ENCODE measurements at regions not wholly inside any gene's neighbourhood (a gene's known extent, or its start where the extent isn't known, plus 50 kb on each side); places are given as distances from the start of the nearest gene placed in this dataset.

DNA sequence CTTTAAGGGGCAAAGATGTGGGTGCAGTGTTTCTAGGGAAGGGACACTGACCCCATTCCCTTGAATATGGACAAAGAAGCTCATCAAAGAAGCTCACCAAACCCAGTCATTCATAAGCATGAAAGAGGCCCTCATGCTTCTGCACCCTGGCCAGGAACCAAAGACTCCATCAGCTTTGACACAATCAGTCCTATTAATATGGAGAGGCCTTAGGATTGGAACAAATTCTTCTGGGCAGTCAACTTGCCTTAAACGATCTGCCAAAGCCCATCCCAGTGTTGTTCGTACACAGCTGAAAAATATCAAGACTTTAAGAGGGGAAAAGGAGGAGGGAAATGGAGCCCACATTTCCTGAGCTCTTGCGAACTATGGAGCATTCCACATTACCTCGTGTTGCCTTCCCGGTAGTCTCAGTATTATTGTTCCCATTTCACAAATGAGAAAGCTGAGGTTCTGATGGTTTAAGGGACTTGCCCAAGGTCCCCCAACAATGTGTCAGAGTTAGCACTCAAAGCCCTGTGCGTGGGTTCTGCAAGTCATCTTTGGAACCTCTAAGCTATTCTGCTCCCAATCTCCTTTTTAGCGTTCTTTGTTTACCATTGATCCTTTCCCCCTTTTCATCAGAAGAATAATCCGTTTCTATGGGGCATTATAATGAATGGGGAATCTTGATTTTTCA lies 161.9 kb downstream of the ZBTB18 start:
- H3K4me3 ChIP-seq (replicated peaks; ENCODE audit: insufficient read depth, low read length): no peak overlapping the region
- no peak for DNase-seq (ENCODE audit: low read depth in 1 of 2, low spot score in 1 of 2)
- TF ChIP-seq CTCF (IDR thresholded peaks at IDR 0.05; ENCODE audit: insufficient read depth, low read length): no peak
- TF ChIP-seq POLR2AphosphoS5 (IDR thresholded peaks at IDR 0.05; ENCODE audit: low read depth): no peak
- TF ChIP-seq, protein P1, sequence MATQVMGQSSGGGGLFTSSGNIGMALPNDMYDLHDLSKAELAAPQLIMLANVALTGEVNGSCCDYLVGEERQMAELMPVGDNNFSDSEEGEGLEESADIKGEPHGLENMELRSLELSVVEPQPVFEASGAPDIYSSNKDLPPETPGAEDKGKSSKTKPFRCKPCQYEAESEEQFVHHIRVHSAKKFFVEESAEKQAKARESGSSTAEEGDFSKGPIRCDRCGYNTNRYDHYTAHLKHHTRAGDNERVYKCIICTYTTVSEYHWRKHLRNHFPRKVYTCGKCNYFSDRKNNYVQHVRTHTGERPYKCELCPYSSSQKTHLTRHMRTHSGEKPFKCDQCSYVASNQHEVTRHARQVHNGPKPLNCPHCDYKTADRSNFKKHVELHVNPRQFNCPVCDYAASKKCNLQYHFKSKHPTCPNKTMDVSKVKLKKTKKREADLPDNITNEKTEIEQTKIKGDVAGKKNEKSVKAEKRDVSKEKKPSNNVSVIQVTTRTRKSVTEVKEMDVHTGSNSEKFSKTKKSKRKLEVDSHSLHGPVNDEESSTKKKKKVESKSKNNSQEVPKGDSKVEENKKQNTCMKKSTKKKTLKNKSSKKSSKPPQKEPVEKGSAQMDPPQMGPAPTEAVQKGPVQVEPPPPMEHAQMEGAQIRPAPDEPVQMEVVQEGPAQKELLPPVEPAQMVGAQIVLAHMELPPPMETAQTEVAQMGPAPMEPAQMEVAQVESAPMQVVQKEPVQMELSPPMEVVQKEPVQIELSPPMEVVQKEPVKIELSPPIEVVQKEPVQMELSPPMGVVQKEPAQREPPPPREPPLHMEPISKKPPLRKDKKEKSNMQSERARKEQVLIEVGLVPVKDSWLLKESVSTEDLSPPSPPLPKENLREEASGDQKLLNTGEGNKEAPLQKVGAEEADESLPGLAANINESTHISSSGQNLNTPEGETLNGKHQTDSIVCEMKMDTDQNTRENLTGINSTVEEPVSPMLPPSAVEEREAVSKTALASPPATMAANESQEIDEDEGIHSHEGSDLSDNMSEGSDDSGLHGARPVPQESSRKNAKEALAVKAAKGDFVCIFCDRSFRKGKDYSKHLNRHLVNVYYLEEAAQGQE (IDR thresholded peaks at IDR 0.05; ENCODE audit: insufficient replicate concordance, low read depth): no peak
- no peak for TF ChIP-seq SPI1 (IDR thresholded peaks at IDR 0.05; ENCODE audit: borderline replicate concordance, low read depth)
- TF ChIP-seq GABPA (IDR thresholded peaks at IDR 0.05; ENCODE audit: low read depth): no peak
- H3K27me3 ChIP-seq (ENCODE audit: insufficient read depth, poor library complexity, severe bottlenecking): no peaks in the 10 kb centered on the region
- H3K27ac ChIP-seq (replicated peaks): no peak overlapping the region

- Histone ChIP-seq H3K27me3 (ENCODE audit: insufficient read depth, poor library complexity, severe bottlenecking) (no peaks in the 10 kb centered on the region), H3K4me3 (replicated peaks; ENCODE audit: insufficient read depth, low read length) (no peak overlapping the region), H3K27ac (replicated peaks) (no peak overlapping the region)
- TF ChIP-seq POLR2AphosphoS5 (IDR thresholded peaks at IDR 0.05; ENCODE audit: low read depth) (no peak), GABPA (IDR thresholded peaks at IDR 0.05; ENCODE audit: low read depth) (no peak), CTCF (IDR thresholded peaks at IDR 0.05; ENCODE audit: insufficient read depth, low read length) (no peak), SPI1 (IDR thresholded peaks at IDR 0.05; ENCODE audit: borderline replicate concordance, low read depth) (no peak)
- TF ChIP-seq, protein P1 (IDR thresholded peaks at IDR 0.05; ENCODE audit: insufficient replicate concordance, low read depth): no peak
- DNase-seq (ENCODE audit: low read depth in 1 of 2, low spot score in 1 of 2): no peak
These were observed 163.2 kb downstream of the ZBTB18 start for GRCh38 chr1:244214009-244214967.

DNA sequence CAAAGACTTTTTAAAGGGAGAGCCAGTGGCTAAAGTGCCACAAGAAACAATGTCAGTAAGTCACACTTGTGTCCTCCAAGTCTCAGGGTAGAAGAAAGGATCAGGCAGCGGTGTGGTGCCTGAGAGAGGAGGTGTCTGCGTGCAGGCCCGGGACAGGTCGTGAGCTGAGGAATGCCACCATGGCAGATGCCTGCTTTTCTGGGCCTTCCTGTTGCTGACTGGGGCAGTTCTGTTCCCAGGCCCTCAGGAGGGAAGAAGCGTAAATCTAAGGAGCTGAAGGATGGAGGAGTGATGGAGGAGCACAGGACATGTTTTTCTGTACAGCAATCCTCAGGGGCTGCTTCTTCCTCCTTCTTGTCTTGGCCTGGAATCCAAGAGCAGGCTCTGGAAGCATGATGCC lies 165.8 kb downstream of the ZBTB18 start:
- TF ChIP-seq, protein P1 (IDR thresholded peaks at IDR 0.05; ENCODE audit: insufficient replicate concordance, low read depth): no peak
- TF ChIP-seq GABPA (IDR thresholded peaks at IDR 0.05; ENCODE audit: low read depth) (no peak), SPI1 (IDR thresholded peaks at IDR 0.05; ENCODE audit: borderline replicate concordance, low read depth) (no peak), POLR2AphosphoS5 (IDR thresholded peaks at IDR 0.05; ENCODE audit: low read depth) (no peak), CTCF (IDR thresholded peaks at IDR 0.05; ENCODE audit: insufficient read depth, low read length) (no peak)
- Histone ChIP-seq H3K27me3 (ENCODE audit: insufficient read depth, poor library complexity, severe bottlenecking) (no peaks in the 10 kb centered on the region), H3K27ac (replicated peaks) (no peak overlapping the region), H3K4me3 (replicated peaks; ENCODE audit: insufficient read depth, low read length) (no peak overlapping the region)
- no peak for DNase-seq (ENCODE audit: low read depth in 1 of 2, low spot score in 1 of 2)
